SJSA1 (cell line): ENCODE measurements at regions not wholly inside any gene's neighbourhood (a gene's known extent, or its start where the extent isn't known, plus 50 kb on each side); places are given as distances from the start of the nearest gene placed in this dataset.

Experiments
- DNase-seq, 2 experiments: peaks; one replicate each; pipeline ENCODE4 v3.0.0-alpha.2; 2015 to 2020; ENCODE audit warnings: low spot score in 2 of 2, low read depth in 1 of 2
- H3K27ac ChIP-seq: fragments of 250-450 bp; sonication (Bioruptor Pico); 2 replicates; pipeline ENCODE4 v1.5.1; 2020; ENCODE audit warnings: mild to moderate bottlenecking, moderate library complexity
- H3K27me3 ChIP-seq: fragments of 250-450 bp; sonication (Bioruptor Pico); replicated peaks from 2 replicates; pipeline ENCODE4 v1.5.1; 2020; ENCODE audit warnings: mild to moderate bottlenecking, moderate library complexity
- H3K36me3 ChIP-seq: fragments of 250-450 bp; sonication (Bioruptor Pico); 2 replicates; pipeline ENCODE4 v1.5.1; 2020; ENCODE audit warnings: mild to moderate bottlenecking
- H3K4me1 ChIP-seq: fragments of 250-450 bp; sonication (Bioruptor Pico); replicated peaks from 2 replicates; pipeline ENCODE4 v1.6.1; 2021; ENCODE audit warnings: mild to moderate bottlenecking
- H3K4me3 ChIP-seq: fragments of 250-450 bp; sonication (Bioruptor Pico); 2 replicates; pipeline ENCODE4 v1.5.1; 2020; ENCODE audit warnings: mild to moderate bottlenecking
- H3K9me3 ChIP-seq: fragments of 250-450 bp; sonication (Bioruptor Pico); replicated peaks from 2 replicates; pipeline ENCODE4 v1.5.1; 2020; ENCODE audit warnings: mild to moderate bottlenecking

GRCh38 chr5:173718469-173718868 is 102.0 kb upstream of the BOD1 start:
- no peak overlapping the region for H3K27ac ChIP-seq
- H3K4me3 ChIP-seq: no peak overlapping the region
- no peak for DNase-seq
- peaks cover 17% of the 10 kb centered on the region for H3K4me1 ChIP-seq
- no peaks in the 10 kb centered on the region for H3K9me3 ChIP-seq
- H3K27me3 ChIP-seq: no peaks in the 10 kb centered on the region
- no peaks in the 10 kb centered on the region for H3K36me3 ChIP-seq

- Histone ChIP-seq H3K4me1 (peaks cover 9% of the 10 kb centered on the region), H3K9me3 (no peaks in the 10 kb centered on the region), H3K27me3 (no peaks in the 10 kb centered on the region), H3K36me3 (no peaks in the 10 kb centered on the region), H3K4me3 (no peak overlapping the region), H3K27ac (no peak overlapping the region)
- no peak for DNase-seq
Measured at GRCh38 chr5:173719731-173720082, 103.3 kb upstream of the BOD1 start.

- H3K9me3 ChIP-seq: no peaks in the 10 kb centered on the region
- no peak for DNase-seq
- H3K4me3 ChIP-seq: no peak overlapping the region
- H3K4me1 ChIP-seq: peaks cover 3% of the 10 kb centered on the region; the same call in 1 of the 2 replicates
- no peaks in the 10 kb centered on the region for H3K36me3 ChIP-seq
- no peak overlapping the region for H3K27ac ChIP-seq
- no peaks in the 10 kb centered on the region for H3K27me3 ChIP-seq
Measured at GRCh38 chr5:173720286-173720952, 104.0 kb upstream of the BOD1 start.

GRCh38 chr5:173720953-173721600 is 104.6 kb upstream of the BOD1 start:
- Histone ChIP-seq H3K27me3 (no peaks in the 10 kb centered on the region), H3K4me1 (no peaks in the 10 kb centered on the region), H3K36me3 (no peaks in the 10 kb centered on the region), H3K4me3 (no peak overlapping the region), H3K27ac (no peak overlapping the region), H3K9me3 (no peaks in the 10 kb centered on the region)
- no peak for DNase-seq

- no peaks in the 10 kb centered on the region for H3K27me3 ChIP-seq
- no peak overlapping the region for H3K4me3 ChIP-seq
- H3K9me3 ChIP-seq: no peaks in the 10 kb centered on the region
- H3K27ac ChIP-seq: no peak overlapping the region
- H3K36me3 ChIP-seq: no peaks in the 10 kb centered on the region
- no peak for DNase-seq
- no peaks in the 10 kb centered on the region for H3K4me1 ChIP-seq
Measured at GRCh38 chr5:173721601-173722232, 105.3 kb upstream of the BOD1 start.

- Histone ChIP-seq H3K4me1 (no peaks in the 10 kb centered on the region), H3K27ac (no peak overlapping the region), H3K36me3 (no peaks in the 10 kb centered on the region), H3K27me3 (no peaks in the 10 kb centered on the region; the same call in 1 of the 2 replicates), H3K4me3 (no peak overlapping the region), H3K9me3 (no peaks in the 10 kb centered on the region)
- DNase-seq: no peak
Measured at GRCh38 chr5:173726846-173727557, 110.6 kb upstream of the BOD1 start.

GRCh38 chr5:173727839-173728778 is 111.7 kb upstream of the BOD1 start:
- Histone ChIP-seq H3K4me3 (no peak overlapping the region), H3K27me3 (no peaks in the 10 kb centered on the region; the same call in 1 of the 2 replicates), H3K36me3 (no peaks in the 10 kb centered on the region), H3K4me1 (no peaks in the 10 kb centered on the region), H3K27ac (no peak overlapping the region), H3K9me3 (no peaks in the 10 kb centered on the region)
- DNase-seq: no peak

- no peak overlapping the region for H3K4me3 ChIP-seq
- DNase-seq: no peak
- H3K27ac ChIP-seq: no peak overlapping the region
- H3K4me1 ChIP-seq: no peaks in the 10 kb centered on the region
- no peaks in the 10 kb centered on the region for H3K9me3 ChIP-seq
- no peaks in the 10 kb centered on the region for H3K36me3 ChIP-seq
- no peaks in the 10 kb centered on the region; the same call in 1 of the 2 replicates for H3K27me3 ChIP-seq
Measured at GRCh38 chr5:173729079-173729765, 112.8 kb upstream of the BOD1 start.

GRCh38 chr5:173730632-173731298 is 114.3 kb upstream of the BOD1 start:
- Histone ChIP-seq H3K27ac (no peak overlapping the region), H3K36me3 (no peaks in the 10 kb centered on the region), H3K9me3 (no peaks in the 10 kb centered on the region), H3K4me1 (no peaks in the 10 kb centered on the region), H3K27me3 (no peaks in the 10 kb centered on the region; the same call in 1 of the 2 replicates), H3K4me3 (no peak overlapping the region)
- no peak for DNase-seq

- Histone ChIP-seq H3K36me3 (no peaks in the 10 kb centered on the region), H3K9me3 (no peaks in the 10 kb centered on the region), H3K27ac (no peak overlapping the region), H3K4me3 (no peak overlapping the region), H3K27me3 (no peaks in the 10 kb centered on the region; the same call in 1 of the 2 replicates), H3K4me1 (no peaks in the 10 kb centered on the region)
- no peak for DNase-seq
Measured at GRCh38 chr5:173733021-173733420, 116.6 kb upstream of the BOD1 start.

GRCh38 chr5:173733425-173733824 is 117.0 kb upstream of the BOD1 start:
- DNase-seq: no peak
- no peaks in the 10 kb centered on the region; the same call in 1 of the 2 replicates for H3K27me3 ChIP-seq
- no peaks in the 10 kb centered on the region for H3K4me1 ChIP-seq
- H3K9me3 ChIP-seq: no peaks in the 10 kb centered on the region
- no peak overlapping the region for H3K4me3 ChIP-seq
- no peak overlapping the region for H3K27ac ChIP-seq
- no peaks in the 10 kb centered on the region for H3K36me3 ChIP-seq

- Histone ChIP-seq H3K4me3 (no peak overlapping the region), H3K36me3 (no peaks in the 10 kb centered on the region), H3K27me3 (no peaks in the 10 kb centered on the region; the same call in 1 of the 2 replicates), H3K9me3 (no peaks in the 10 kb centered on the region), H3K27ac (no peak overlapping the region), H3K4me1 (no peaks in the 10 kb centered on the region)
- no peak for DNase-seq
Measured at GRCh38 chr5:173733831-173734501, 117.5 kb upstream of the BOD1 start.
